Left lung (tissue), 4 donors: ENCODE measurements at regions not wholly inside any gene's neighbourhood (a gene's known extent, or its start where the extent isn't known, plus 50 kb on each side); places are given as distances from the start of the nearest gene placed in this dataset.

Source experiments
- ATAC-seq: fragments of 200-7000 bp; cut with Tn5 transposase; one replicate; pipeline ENCODE4 v1.9.1; 2020; ENCODE audit warnings: moderate library complexity
- DNase-seq, 4 donors: peaks; one replicate each; pipeline ENCODE4 v3.0.0-alpha.2; 2013 to 2020
- H3K27ac ChIP-seq, 2 donors: fragments of 200-600 bp; sonication (generic) in 1 of 2; one replicate each; pipeline versions ENCODE4 v1.5.0 to v1.8.0; 2020 to 2021
- H3K27me3 ChIP-seq, 2 donors: fragments of 200-600 bp; sonication (generic) in 1 of 2; one replicate each; pipeline versions ENCODE4 v1.5.0 to v1.8.0; 2020 to 2021
- H3K36me3 ChIP-seq, 2 donors: fragments of 200-600 bp; sonication (generic) in 1 of 2; one replicate each; pipeline versions ENCODE4 v1.5.0 to v1.8.0; 2020 to 2021
- H3K4me1 ChIP-seq, 2 donors: fragments of 200-600 bp; one replicate each; pipeline ENCODE4 v1.8.0; 2021
- H3K4me3 ChIP-seq, 2 donors: fragments of 200-600 bp; sonication (generic) in 1 of 2; one replicate each; pipeline versions ENCODE4 v1.5.0 to v1.8.0; 2020 to 2021; ENCODE audit warnings: mild to moderate bottlenecking in 1 of 2
- H3K9me3 ChIP-seq, 2 donors: fragments of 200-600 bp; sonication (generic) in 1 of 2; one replicate each; pipeline versions ENCODE4 v1.5.0 to v1.8.0; 2020 to 2021
- CTCF ChIP-seq, 2 donors: fragments of 200-600 bp; sonication (generic) in 1 of 2; IDR thresholded peaks; one replicate each; pipeline versions ENCODE4 v1.5.0 to v1.8.0; 2021; ENCODE audit warnings: antibody characterized with exemption in 2 of 2
- intact Hi-C, 2 donors: fragments of 100-400 bp; cut with DNase I; formaldehyde crosslinking; loops; one replicate each; pipeline versions ENCODE4 v1.11.2 to v1.14.2; 2022
- donor health status: DM: no; HTN: yes; CAD: no.
- donor health status: DM: no; HTN: no; CAD: no.

GRCh38 chr6:113050010-113050858, 703.1 kb downstream of the RFPL4B start:
- DNase-seq = no peak
- intact Hi-C loops = no loop called here

GRCh38 chr6:113050979-113051378, 703.8 kb downstream of the RFPL4B start:
- H3K27ac ChIP-seq = no peak overlapping the region
- H3K4me1 ChIP-seq = no peaks in the 10 kb centered on the region
- DNase-seq (peak in 1 of 4 donors; percentile 19), ATAC-seq (no peak)
- H3K27me3 ChIP-seq = no peaks in the 10 kb centered on the region
- peaks cover 0 to 1% of the 10 kb centered on the region in 2 donors for H3K9me3 ChIP-seq
- H3K36me3 ChIP-seq = no peaks in the 10 kb centered on the region
- intact Hi-C loops = no loop called here
- TF ChIP-seq CTCF (IDR thresholded peaks at IDR 0.05) = no peak
- H3K4me3 ChIP-seq = no peak overlapping the region

More at GRCh38 chr6:113050010-113050858, 703.1 kb downstream of the RFPL4B start:
- no peak for ATAC-seq
- no peaks in the 10 kb centered on the region for H3K36me3 ChIP-seq
- no peaks in the 10 kb centered on the region for H3K4me1 ChIP-seq
- no peaks in the 10 kb centered on the region for H3K27me3 ChIP-seq
- no peaks in the 10 kb centered on the region for H3K9me3 ChIP-seq
- no peak for TF ChIP-seq CTCF (IDR thresholded peaks at IDR 0.05)
- H3K4me3 ChIP-seq = no peak overlapping the region
- no peak overlapping the region for H3K27ac ChIP-seq

GRCh38 chr6:113052506-113052905, 705.4 kb downstream of the RFPL4B start:
- Histone ChIP-seq H3K27me3 (no peaks in the 10 kb centered on the region), H3K4me1 (no peaks in the 10 kb centered on the region), H3K27ac (no peak overlapping the region), H3K36me3 (no peaks in the 10 kb centered on the region), H3K9me3 (peaks cover 0 to 3% of the 10 kb centered on the region in 2 donors), H3K4me3 (no peak overlapping the region)
- no peak for TF ChIP-seq CTCF (IDR thresholded peaks at IDR 0.05)
- DNase-seq = no peak
- intact Hi-C loops = no loop called here
- no peak for ATAC-seq

- no peak for TF ChIP-seq CTCF (IDR thresholded peaks at IDR 0.05)
- Histone ChIP-seq H3K27ac (no peak overlapping the region), H3K9me3 (peaks cover 0 to 3% of the 10 kb centered on the region in 2 donors), H3K36me3 (no peaks in the 10 kb centered on the region), H3K4me3 (no peak overlapping the region), H3K4me1 (no peaks in the 10 kb centered on the region), H3K27me3 (no peaks in the 10 kb centered on the region)
- DNase-seq (peak in 2 of 4 donors; percentile 63 to 64), ATAC-seq (no peak)
- intact Hi-C loops = no loop called here
Measured at GRCh38 chr6:113055061-113055460, 707.9 kb downstream of the RFPL4B start.

GRCh38 chr6:113055998-113056397, 708.9 kb downstream of the RFPL4B start:
- Histone ChIP-seq H3K9me3 (peaks cover 0 to 3% of the 10 kb centered on the region in 2 donors), H3K27me3 (no peaks in the 10 kb centered on the region), H3K4me1 (no peaks in the 10 kb centered on the region), H3K27ac (no peak overlapping the region), H3K4me3 (no peak overlapping the region), H3K36me3 (no peaks in the 10 kb centered on the region)
- ATAC-seq = no peak
- intact Hi-C loops = no loop called here
- no peak for DNase-seq
- TF ChIP-seq CTCF (IDR thresholded peaks at IDR 0.05) = no peak
